ENCODE measurements at regions not wholly inside any gene's neighbourhood (a gene's known extent, or its start where the extent isn't known, plus 50 kb on each side); places are given as distances from the start of the nearest gene placed in this dataset.

DNA sequence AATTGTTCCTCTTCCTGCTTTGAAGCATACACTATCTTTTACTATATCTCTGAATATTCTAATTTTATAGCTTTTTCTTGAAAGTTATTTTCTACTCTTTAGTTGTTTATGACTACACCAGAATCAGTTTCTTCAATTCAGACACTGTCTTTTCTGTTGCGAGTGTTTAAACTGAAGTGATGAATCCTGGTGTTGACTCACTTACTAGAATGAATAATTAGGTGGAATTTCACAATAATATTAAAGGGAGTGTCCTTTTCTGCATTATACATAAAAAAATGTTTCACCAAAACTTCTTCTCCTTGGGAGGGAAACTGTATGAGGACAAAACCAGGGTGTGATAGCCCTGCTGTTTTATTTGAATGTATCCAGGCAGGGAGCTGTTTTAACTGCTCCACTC lies 1383.1 kb downstream of the C4orf33 start:
- TF ChIP-seq, protein P1, sequence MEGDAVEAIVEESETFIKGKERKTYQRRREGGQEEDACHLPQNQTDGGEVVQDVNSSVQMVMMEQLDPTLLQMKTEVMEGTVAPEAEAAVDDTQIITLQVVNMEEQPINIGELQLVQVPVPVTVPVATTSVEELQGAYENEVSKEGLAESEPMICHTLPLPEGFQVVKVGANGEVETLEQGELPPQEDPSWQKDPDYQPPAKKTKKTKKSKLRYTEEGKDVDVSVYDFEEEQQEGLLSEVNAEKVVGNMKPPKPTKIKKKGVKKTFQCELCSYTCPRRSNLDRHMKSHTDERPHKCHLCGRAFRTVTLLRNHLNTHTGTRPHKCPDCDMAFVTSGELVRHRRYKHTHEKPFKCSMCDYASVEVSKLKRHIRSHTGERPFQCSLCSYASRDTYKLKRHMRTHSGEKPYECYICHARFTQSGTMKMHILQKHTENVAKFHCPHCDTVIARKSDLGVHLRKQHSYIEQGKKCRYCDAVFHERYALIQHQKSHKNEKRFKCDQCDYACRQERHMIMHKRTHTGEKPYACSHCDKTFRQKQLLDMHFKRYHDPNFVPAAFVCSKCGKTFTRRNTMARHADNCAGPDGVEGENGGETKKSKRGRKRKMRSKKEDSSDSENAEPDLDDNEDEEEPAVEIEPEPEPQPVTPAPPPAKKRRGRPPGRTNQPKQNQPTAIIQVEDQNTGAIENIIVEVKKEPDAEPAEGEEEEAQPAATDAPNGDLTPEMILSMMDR (IDR thresholded peaks at IDR 0.05) = no peak
- TF ChIP-seq EP300 (IDR thresholded peaks at IDR 0.05) (no peak), POLR2A (IDR thresholded peaks at IDR 0.05) (no peak)

Measured in gastroesophageal sphincter (tissue), 3 donors.